GM19328 (cell line): ENCODE measurements at regions not wholly inside any gene's neighbourhood (a gene's known extent, or its start where the extent isn't known, plus 50 kb on each side); places are given as distances from the start of the nearest gene placed in this dataset.
"Not testable (repeated sequence)": the region's sequence is repeated elsewhere in the genome, so short reads cannot be mapped to it uniquely, and the experiment has no call there.

Source experiments
- ATAC-seq: cut with Tn5 transposase; IDR thresholded peaks from one replicate; pipeline ENCODE4 v1.9.1; 2021; ENCODE audit warnings: mild to moderate bottlenecking, moderate library complexity; ENCODE audit not compliant: unreplicated experiment

GRCh38 chrX:69065451-69065850 is 99.8 kb downstream of the PJA1 start:
- ATAC-seq: no peak

- no peak for ATAC-seq
Measured at GRCh38 chrX:69063486-69063885, 101.8 kb downstream of the PJA1 start.

- no peak for ATAC-seq
Measured at GRCh38 chrX:69062493-69062892, 102.8 kb downstream of the PJA1 start.

GRCh38 chrX:69060631-69061408 is 104.4 kb downstream of the PJA1 start:
- ATAC-seq: no peak

- ATAC-seq: no peak
Measured at GRCh38 chrX:69055193-69055592, 110.1 kb downstream of the PJA1 start.

- not testable (repeated sequence) for ATAC-seq
Measured at GRCh38 chrX:69054497-69054896, 110.8 kb downstream of the PJA1 start.

- ATAC-seq: no peak
Measured at GRCh38 chrX:69051901-69052300, 113.4 kb downstream of the PJA1 start.

GRCh38 chrX:69050051-69050765 is 115.0 kb downstream of the PJA1 start:
- no peak for ATAC-seq

GRCh38 chrX:69046996-69047490 is 118.2 kb downstream of the PJA1 start:
- ATAC-seq: no peak

GRCh38 chrX:69045616-69046345 is 119.5 kb downstream of the PJA1 start:
- no peak for ATAC-seq

- no peak for ATAC-seq
Measured at GRCh38 chrX:69038816-69039215, 126.4 kb downstream of the PJA1 start.

GRCh38 chrX:69038188-69038587 is 127.1 kb downstream of the PJA1 start:
- ATAC-seq: no peak

GRCh38 chrX:69037786-69038185 is 127.5 kb downstream of the PJA1 start:
- ATAC-seq: no peak

- ATAC-seq: no peak
Measured at GRCh38 chrX:69036674-69037573, 128.3 kb downstream of the PJA1 start.

GRCh38 chrX:69034451-69034850 is 130.8 kb downstream of the PJA1 start:
- no peak for ATAC-seq

- no peak for ATAC-seq
Measured at GRCh38 chrX:69033936-69034335, 131.3 kb downstream of the PJA1 start.

GRCh38 chrX:69032601-69033000 is 132.7 kb downstream of the PJA1 start:
- no peak for ATAC-seq

- no peak for ATAC-seq
Measured at GRCh38 chrX:69031971-69032391, 133.3 kb downstream of the PJA1 start.

- no peak for ATAC-seq
Measured at GRCh38 chrX:69031181-69031580, 134.1 kb downstream of the PJA1 start.

GRCh38 chrX:69029771-69030170 is 135.5 kb downstream of the PJA1 start:
- no peak for ATAC-seq

- no peak for ATAC-seq
Measured at GRCh38 chrX:69028761-69029120, 136.5 kb downstream of the PJA1 start.
